Endodermal cell (in vitro differentiated cells): ENCODE measurements at regions not wholly inside any gene's neighbourhood (a gene's known extent, or its start where the extent isn't known, plus 50 kb on each side); places are given as distances from the start of the nearest gene placed in this dataset.

Source experiments
- DNase-seq: peaks from one replicate; pipeline ENCODE4 v3.0.0-alpha.2; 2017
- H3K27ac ChIP-seq: 2 replicates; pipeline ENCODE4 v1.5.1; 2013; ENCODE audit warnings: mild to moderate bottlenecking, low read depth, low read length, moderate library complexity
- H3K27me3 ChIP-seq: 2 replicates; pipeline ENCODE4 v1.6.1; 2013; ENCODE audit warnings: mild to moderate bottlenecking, low read length, moderate library complexity; ENCODE audit not compliant: insufficient read depth, control insufficient read depth, poor library complexity, severe bottlenecking
- H3K36me3 ChIP-seq: 2 replicates; pipeline ENCODE4 v1.7.0; 2013; ENCODE audit warnings: mild to moderate bottlenecking, low read length, moderate library complexity; ENCODE audit not compliant: control insufficient read depth, insufficient read depth
- H3K4me1 ChIP-seq: one replicate; pipeline ENCODE4 v1.7.0; 2013; ENCODE audit warnings: low read length; ENCODE audit not compliant: control insufficient read depth, insufficient read depth
- H3K4me3 ChIP-seq: 2 replicates; pipeline ENCODE4 v1.5.1; 2013; ENCODE audit warnings: mild to moderate bottlenecking, low read length, moderate library complexity
- H3K9ac ChIP-seq: 2 replicates; pipeline ENCODE4 v1.6.1; 2013; ENCODE audit warnings: mild to moderate bottlenecking, low read length, moderate library complexity; ENCODE audit not compliant: poor library complexity, severe bottlenecking; ENCODE audit errors: extremely low read depth
- H3K9me3 ChIP-seq: 2 replicates; pipeline ENCODE4 v1.6.1; 2013; ENCODE audit warnings: mild to moderate bottlenecking, low read length, moderate library complexity; ENCODE audit not compliant: control insufficient read depth
- H3K27ac Mint-ChIP-seq: 2 replicates; pipeline ENCODE4 v1.8.0; 2020; ENCODE audit warnings: mixed read lengths
- H3K27me3 Mint-ChIP-seq: 2 replicates; pipeline ENCODE4 v1.8.0; 2021; ENCODE audit warnings: mild to moderate bottlenecking, mixed read lengths; ENCODE audit not compliant: insufficient read depth
- H3K36me3 Mint-ChIP-seq: 2 replicates; pipeline ENCODE4 v1.8.0; 2020; ENCODE audit warnings: low read depth, mixed read lengths
- H3K4me1 Mint-ChIP-seq: 2 replicates; pipeline ENCODE4 v1.8.0; 2020; ENCODE audit warnings: mixed read lengths
- H3K4me3 Mint-ChIP-seq: 2 replicates; pipeline ENCODE4 v1.8.0; 2020; ENCODE audit warnings: mild to moderate bottlenecking, moderate library complexity, mixed read lengths
- H3K9me3 Mint-ChIP-seq: 2 replicates; pipeline ENCODE4 v1.8.0; 2020; ENCODE audit warnings: mild to moderate bottlenecking, mixed read lengths
- CTCF ChIP-seq: fragments of 200-600 bp; sonication (generic); conservative IDR thresholded peaks from 2 replicates; pipeline ENCODE4 v1.5.0; 2021; ENCODE audit warnings: antibody characterized with exemption, mild to moderate bottlenecking
- WGBS, 2 experiments: methylation state at CpG; one replicate each; pipeline versions ENCODE4 v1.1.5 to v1.1.7; 2013; ENCODE audit warnings: missing lambda C conversion rate in 2 of 2, mixed read lengths in 1 of 2; ENCODE audit not compliant: insufficient coverage in 1 of 2, insufficient read length in 1 of 2; 5-methylcytosine and 5-hydroxymethylcytosine counted together

GRCh38 chr9:99735041-99735440 lies 86.6 kb upstream of the NR4A3 start:
- H3K9me3 Mint-ChIP-seq = no peaks in the 10 kb centered on the region
- DNase-seq = no peak
- Histone ChIP-seq H3K9ac (no peak overlapping the region), H3K27me3 (no peaks in the 10 kb centered on the region), H3K4me3 (no peak overlapping the region), H3K36me3 (no peaks in the 10 kb centered on the region), H3K4me1 (no peaks in the 10 kb centered on the region), H3K27ac (no peak overlapping the region), H3K9me3 (no peaks in the 10 kb centered on the region)
- H3K4me1 Mint-ChIP-seq = peaks cover 6% of the 10 kb centered on the region
- H3K4me3 Mint-ChIP-seq = no peak overlapping the region
- H3K36me3 Mint-ChIP-seq = no peaks in the 10 kb centered on the region
- no peak for TF ChIP-seq CTCF
- whole genome bisulfite sequencing, 2 experiments = 90 to 100% methylated on average over 1 to 2 of the region's 2 CpGs
- no peak overlapping the region for H3K27ac Mint-ChIP-seq
- peaks cover 6% of the 10 kb centered on the region for H3K27me3 Mint-ChIP-seq

- WGBS, 2 experiments = 87 to 100% methylated on average over 1 to 3 of the region's 3 CpGs
- Histone ChIP-seq H3K4me3 (no peak overlapping the region), H3K4me1 (peaks cover 1% of the 10 kb centered on the region), H3K9ac (no peak overlapping the region), H3K36me3 (no peaks in the 10 kb centered on the region), H3K27me3 (no peaks in the 10 kb centered on the region), H3K27ac (no peak overlapping the region), H3K9me3 (no peaks in the 10 kb centered on the region)
- no peak for TF ChIP-seq CTCF
- Mint-ChIP-seq H3K4me3 (no peak overlapping the region), H3K4me1 (no peaks in the 10 kb centered on the region), H3K36me3 (no peaks in the 10 kb centered on the region), H3K27me3 (peaks cover 6% of the 10 kb centered on the region), H3K27ac (no peak overlapping the region), H3K9me3 (no peaks in the 10 kb centered on the region)
- no peak for DNase-seq
These were observed 85.4 kb upstream of the NR4A3 start for GRCh38 chr9:99736291-99736690.

GRCh38 chr9:99737649-99738048 lies 84.0 kb upstream of the NR4A3 start:
- no peak overlapping the region for H3K4me3 Mint-ChIP-seq
- Histone ChIP-seq H3K4me1 (peaks cover 8% of the 10 kb centered on the region), H3K27me3 (no peaks in the 10 kb centered on the region), H3K9me3 (no peaks in the 10 kb centered on the region), H3K36me3 (no peaks in the 10 kb centered on the region), H3K9ac (no peak overlapping the region), H3K27ac (no peak overlapping the region), H3K4me3 (no peak overlapping the region)
- H3K27ac Mint-ChIP-seq = no peak overlapping the region
- no peak for TF ChIP-seq CTCF
- peaks cover 6% of the 10 kb centered on the region for H3K27me3 Mint-ChIP-seq
- no peaks in the 10 kb centered on the region for H3K36me3 Mint-ChIP-seq
- no peak for DNase-seq
- 94 to 100% methylated on average over 1 to 4 of the region's 4 CpGs for WGBS, 2 experiments
- no peaks in the 10 kb centered on the region for H3K9me3 Mint-ChIP-seq
- peaks cover 13% of the 10 kb centered on the region for H3K4me1 Mint-ChIP-seq
